Choroid plexus epithelial cell (primary cell): ENCODE measurements at regions not wholly inside any gene's neighbourhood (a gene's known extent, or its start where the extent isn't known, plus 50 kb on each side); places are given as distances from the start of the nearest gene placed in this dataset.

Source experiments
- DNase-seq: peaks from one replicate; pipeline ENCODE4 v3.0.0-alpha.2; 2010; ENCODE audit warnings: low read depth
- H3K4me3 ChIP-seq: 2 replicates; pipeline ENCODE4 v1.5.1; 2011; ENCODE audit warnings: low read depth, mild to moderate bottlenecking, control low read depth, low read length, moderate library complexity
- TF ChIP-seq, protein P1 (sequence below): conservative IDR thresholded peaks from 2 replicates; pipeline ENCODE4 v1.5.1; 2011; ENCODE audit warnings: low read depth, mild to moderate bottlenecking, control low read depth, inconsistent platforms, low read length, moderate library complexity

DNA sequence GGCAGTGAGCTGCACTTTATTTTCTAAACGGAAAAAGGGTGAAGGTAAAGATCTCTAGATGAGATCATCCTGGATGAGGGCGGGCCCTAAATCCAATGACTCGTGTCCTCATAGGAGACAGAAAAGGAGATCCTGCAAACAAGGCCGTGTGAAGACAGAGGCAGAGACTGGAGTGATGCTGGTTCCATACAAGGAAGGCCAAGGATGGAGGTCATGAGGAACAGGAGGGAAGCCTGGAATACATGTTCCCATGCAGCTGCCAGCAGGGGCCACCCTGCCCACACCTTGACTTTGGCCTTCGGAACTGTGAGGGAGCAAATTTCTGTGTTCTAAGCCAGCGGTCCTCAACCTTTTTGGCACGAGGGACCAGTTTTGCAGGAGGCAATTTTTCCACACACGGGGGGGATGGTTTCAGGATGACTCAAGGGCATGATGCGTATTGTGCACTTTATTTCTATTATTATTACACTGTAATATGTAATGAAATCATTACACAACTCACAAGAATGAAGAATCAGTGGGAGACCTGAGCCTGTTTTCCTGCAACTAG lies 94.3 kb downstream of the PSMG1 start:
- no peak overlapping the region for H3K4me3 ChIP-seq
- peak; percentile 62 for DNase-seq
- TF ChIP-seq, protein P1, sequence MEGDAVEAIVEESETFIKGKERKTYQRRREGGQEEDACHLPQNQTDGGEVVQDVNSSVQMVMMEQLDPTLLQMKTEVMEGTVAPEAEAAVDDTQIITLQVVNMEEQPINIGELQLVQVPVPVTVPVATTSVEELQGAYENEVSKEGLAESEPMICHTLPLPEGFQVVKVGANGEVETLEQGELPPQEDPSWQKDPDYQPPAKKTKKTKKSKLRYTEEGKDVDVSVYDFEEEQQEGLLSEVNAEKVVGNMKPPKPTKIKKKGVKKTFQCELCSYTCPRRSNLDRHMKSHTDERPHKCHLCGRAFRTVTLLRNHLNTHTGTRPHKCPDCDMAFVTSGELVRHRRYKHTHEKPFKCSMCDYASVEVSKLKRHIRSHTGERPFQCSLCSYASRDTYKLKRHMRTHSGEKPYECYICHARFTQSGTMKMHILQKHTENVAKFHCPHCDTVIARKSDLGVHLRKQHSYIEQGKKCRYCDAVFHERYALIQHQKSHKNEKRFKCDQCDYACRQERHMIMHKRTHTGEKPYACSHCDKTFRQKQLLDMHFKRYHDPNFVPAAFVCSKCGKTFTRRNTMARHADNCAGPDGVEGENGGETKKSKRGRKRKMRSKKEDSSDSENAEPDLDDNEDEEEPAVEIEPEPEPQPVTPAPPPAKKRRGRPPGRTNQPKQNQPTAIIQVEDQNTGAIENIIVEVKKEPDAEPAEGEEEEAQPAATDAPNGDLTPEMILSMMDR: peak; percentile 21

DNA sequence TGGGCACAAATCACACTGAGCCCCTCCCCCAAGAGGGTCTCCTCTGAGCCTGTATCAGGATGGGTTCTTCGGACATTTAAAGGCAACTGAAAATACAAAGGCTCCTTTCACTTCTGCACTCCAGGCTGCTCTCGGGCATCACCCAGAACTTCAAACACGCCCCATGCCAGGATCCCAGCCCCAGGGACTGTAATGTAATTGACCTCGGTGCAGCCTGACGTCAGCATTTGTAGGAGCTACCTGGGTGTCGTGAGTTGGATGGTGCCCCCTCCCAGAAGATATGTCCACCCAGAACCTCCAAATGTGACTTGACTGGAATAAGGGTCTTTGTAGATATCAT lies 95.2 kb downstream of the PSMG1 start:
- H3K4me3 ChIP-seq: no peak overlapping the region
- DNase-seq: no peak
- TF ChIP-seq, protein P1: no peak

DNA sequence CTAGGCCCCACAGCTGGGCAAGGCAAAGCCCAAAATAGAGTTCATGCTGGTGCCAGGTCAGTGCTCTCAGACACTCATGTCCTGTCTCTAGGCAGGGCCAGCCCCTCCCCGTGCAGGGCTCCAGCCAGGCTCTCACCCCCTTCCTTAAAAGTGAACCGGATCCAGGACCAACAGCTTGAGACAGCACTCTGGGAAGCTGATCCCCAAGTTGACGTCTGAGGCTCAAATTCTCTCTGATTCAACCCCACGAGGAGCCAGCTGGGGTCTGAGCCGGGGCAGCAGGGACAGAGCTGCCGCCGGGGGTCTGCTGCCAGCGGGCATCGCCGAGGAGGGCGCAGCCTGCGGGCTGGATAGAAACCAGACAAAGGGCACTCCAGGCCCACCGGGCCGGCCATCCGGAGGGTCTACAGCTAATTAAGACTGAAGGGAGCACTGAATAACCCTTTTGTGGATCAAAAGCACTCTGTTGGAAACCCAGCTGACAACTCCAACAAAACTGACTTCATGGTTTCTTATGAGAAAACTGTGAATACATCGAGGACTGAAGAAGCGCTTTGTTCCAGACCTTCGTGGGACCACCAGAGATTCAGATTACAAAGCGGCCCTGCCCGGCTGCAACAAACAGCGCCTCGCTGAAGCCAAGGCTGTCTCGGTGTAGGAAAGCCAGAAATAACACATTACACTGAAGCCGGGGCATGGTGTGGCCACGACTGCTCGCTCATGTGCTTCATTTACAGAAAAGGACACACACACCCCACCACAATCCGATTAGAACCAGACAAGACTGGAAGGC lies 95.8 kb downstream of the PSMG1 start:
- no peak overlapping the region for H3K4me3 ChIP-seq
- TF ChIP-seq, protein P1: no peak
- DNase-seq: no peak

DNA sequence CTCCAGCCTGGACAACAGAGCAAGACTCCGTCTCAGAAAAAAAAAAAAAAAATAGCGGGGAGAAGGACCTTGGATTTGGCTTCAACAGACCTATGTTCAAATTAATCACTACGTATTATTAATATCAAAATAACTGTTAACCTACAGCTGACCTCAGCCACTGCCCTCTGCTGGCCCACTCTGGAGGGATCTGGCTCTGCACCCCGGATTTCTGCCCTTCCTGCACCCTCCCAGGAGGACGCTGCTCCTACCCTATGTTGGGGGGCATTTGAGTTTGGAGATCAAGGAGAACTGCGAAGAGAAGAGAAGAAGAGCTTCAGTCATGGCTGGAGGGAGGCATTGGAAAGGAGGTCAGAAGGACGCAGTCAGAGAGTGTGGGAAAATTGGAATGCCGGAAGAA lies 96.7 kb downstream of the PSMG1 start:
- TF ChIP-seq, protein P1: peak; percentile 25
- H3K4me3 ChIP-seq: no peak overlapping the region

DNA sequence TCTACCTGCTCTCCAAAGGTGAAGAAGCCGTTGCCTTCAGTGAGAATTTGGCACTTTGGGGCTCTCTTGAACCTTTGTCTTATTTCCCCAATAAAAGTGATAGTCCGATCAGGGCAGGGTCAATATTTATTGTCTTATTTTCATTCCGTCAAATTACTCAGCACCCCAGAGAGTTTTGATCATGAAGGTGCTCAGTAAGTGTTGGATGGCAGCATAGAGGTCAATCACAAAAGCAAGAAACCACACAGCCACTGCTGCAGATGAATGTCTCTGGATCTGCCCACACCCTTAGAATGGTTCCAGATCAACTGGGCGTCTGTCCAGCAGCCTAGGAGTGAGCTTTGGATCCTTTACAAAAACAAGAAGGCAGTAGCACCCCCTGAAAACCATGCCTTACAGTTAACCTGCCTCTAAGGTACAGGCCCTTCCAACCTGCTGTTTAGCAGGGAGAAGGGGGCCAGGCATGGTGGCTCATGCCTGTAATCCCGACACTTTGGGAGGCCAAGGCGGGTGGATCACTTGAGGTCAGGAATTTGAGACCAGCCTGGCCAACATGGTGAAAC lies 97.3 kb downstream of the PSMG1 start:
- DNase-seq: no peak
- TF ChIP-seq, protein P1: no peak
- no peak overlapping the region for H3K4me3 ChIP-seq

More for the DNA sequence above, 96.7 kb downstream of the PSMG1 start:
- DNase-seq: no peak

DNA sequence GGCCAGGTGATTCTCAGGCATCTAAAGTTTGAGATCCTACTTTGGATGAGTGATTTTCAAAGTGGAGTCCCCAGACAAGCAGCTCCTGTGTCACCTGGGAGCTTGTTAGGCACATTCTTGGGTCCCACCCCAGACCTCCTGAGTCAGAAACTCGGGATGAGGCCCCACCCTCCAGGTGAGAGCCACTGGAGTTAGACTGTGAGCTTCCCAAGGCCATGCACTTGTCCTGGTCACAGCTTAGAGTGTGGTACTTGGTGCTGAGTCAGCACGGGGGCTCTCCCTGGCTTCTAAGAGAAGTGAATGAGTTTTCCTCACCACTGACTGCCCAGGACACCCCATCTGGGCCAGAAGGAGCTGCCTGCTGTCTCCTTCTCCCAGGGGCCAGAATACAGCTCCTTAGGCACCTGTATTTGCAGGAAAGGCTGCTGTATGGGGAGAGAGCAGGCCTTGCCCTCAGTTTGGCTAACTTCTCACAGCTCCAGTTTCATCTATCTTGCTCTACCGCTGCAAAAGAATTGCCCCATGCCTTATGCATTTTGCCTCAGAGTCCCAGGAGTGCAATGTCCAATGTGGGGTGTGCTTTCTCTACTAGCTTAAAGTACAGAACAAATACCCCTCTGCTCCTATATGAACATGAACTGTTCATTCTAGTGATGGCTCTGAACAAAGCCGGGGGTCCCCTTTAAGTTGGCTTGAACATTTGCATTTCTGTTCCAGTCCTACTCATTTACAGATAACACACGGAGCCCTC lies 98.1 kb downstream of the PSMG1 start:
- no peak overlapping the region for H3K4me3 ChIP-seq
- DNase-seq: no peak
- TF ChIP-seq, protein P1: no peak
